IPS-20b (cell line): ENCODE measurements at regions not wholly inside any gene's neighbourhood (a gene's known extent, or its start where the extent isn't known, plus 50 kb on each side); places are given as distances from the start of the nearest gene placed in this dataset.
"Not testable (repeated sequence)": the region's sequence is repeated elsewhere in the genome, so short reads cannot be mapped to it uniquely, and the experiment has no call there.

Experiments
- H3K27ac ChIP-seq: one replicate; pipeline ENCODE4 v1.5.1; 2013; ENCODE audit warnings: low read length
- H3K27me3 ChIP-seq: 2 replicates; pipeline ENCODE4 v1.6.1; 2013; ENCODE audit warnings: mild to moderate bottlenecking, low read length, inconsistent platforms; ENCODE audit not compliant: insufficient read depth
- H3K36me3 ChIP-seq: 2 replicates; pipeline ENCODE4 v1.6.1; 2013; ENCODE audit warnings: low read depth, mild to moderate bottlenecking, inconsistent platforms, low read length, moderate library complexity; ENCODE audit not compliant: insufficient read depth
- H3K4me1 ChIP-seq: 2 replicates; pipeline ENCODE4 v1.6.1; 2013; ENCODE audit warnings: mild to moderate bottlenecking, control low read depth, inconsistent platforms, low read length, moderate library complexity; ENCODE audit not compliant: insufficient read depth
- H3K4me3 ChIP-seq: 2 replicates; pipeline ENCODE4 v1.5.1; 2013; ENCODE audit warnings: mild to moderate bottlenecking, low read length, inconsistent platforms
- H3K9ac ChIP-seq: 2 replicates; pipeline ENCODE4 v1.6.1; 2013; ENCODE audit warnings: low read depth, mild to moderate bottlenecking, inconsistent platforms, low read length, moderate library complexity
- H3K9me3 ChIP-seq: 2 replicates; pipeline ENCODE4 v1.6.1; 2013; ENCODE audit warnings: mild to moderate bottlenecking, low read depth, low read length, inconsistent platforms; ENCODE audit not compliant: insufficient read depth

DNA sequence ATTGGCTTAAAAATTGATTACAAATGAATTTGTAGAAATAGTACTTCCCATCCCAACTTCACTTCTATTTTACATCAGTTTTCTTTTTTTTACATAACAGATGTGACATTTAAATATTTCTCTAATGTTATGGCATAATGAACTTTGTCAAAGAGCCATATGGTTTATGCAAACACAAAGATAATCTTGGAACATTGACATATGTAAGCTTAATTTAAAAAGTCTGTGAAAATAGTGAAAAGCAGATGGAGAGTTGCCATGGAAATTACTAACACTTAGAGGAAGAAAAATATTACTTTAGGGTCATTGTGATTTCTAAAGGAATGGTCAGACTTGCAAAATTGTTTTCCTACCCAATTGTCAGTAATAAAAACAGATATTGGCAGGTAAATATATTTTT lies 232.4 kb downstream of the AEBP2 start:
- Histone ChIP-seq H3K4me3 (no peak overlapping the region), H3K36me3 (no peaks in the 10 kb centered on the region), H3K4me1 (no peaks in the 10 kb centered on the region), H3K9me3 (no peaks in the 10 kb centered on the region), H3K27ac (no peak overlapping the region), H3K27me3 (no peaks in the 10 kb centered on the region), H3K9ac (no peak overlapping the region)

DNA sequence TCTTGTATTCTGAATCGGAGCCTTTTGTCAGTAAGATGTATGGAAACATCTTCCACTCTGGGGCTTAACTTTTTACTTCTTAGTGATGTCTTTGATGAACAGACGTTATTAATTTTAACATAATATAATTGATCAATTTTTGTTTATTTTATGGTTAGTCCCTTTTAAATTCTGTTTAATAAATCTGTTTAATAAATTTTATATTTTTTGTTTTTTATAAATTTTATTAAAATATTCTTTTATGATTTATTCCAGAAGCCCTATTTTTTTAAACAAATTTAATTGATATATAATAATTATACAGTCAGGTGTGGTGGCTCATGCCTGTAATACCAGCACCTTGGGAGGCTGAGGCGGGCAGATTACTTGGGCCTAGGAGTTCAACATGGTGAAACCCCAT lies 235.1 kb downstream of the AEBP2 start:
- Histone ChIP-seq H3K36me3 (no peaks in the 10 kb centered on the region), H3K4me1 (no peaks in the 10 kb centered on the region)

GRCh38 chr12:19675361-19675760 lies 236.1 kb downstream of the AEBP2 start:
- H3K4me1 ChIP-seq, result no peaks in the 10 kb centered on the region
- no peaks in the 10 kb centered on the region for H3K27me3 ChIP-seq
- no peak overlapping the region for H3K4me3 ChIP-seq
- no peak overlapping the region for H3K27ac ChIP-seq
- H3K9me3 ChIP-seq, result no peaks in the 10 kb centered on the region
- no peak overlapping the region for H3K9ac ChIP-seq
- no peaks in the 10 kb centered on the region for H3K36me3 ChIP-seq

More for the DNA sequence above, 235.1 kb downstream of the AEBP2 start:
- no peaks in the 10 kb centered on the region for H3K27me3 ChIP-seq
- H3K4me3 ChIP-seq, result no peak overlapping the region
- H3K27ac ChIP-seq, result no peak overlapping the region
- no peak overlapping the region for H3K9ac ChIP-seq
- H3K9me3 ChIP-seq, result no peaks in the 10 kb centered on the region

GRCh38 chr12:19678501-19678900 lies 239.2 kb downstream of the AEBP2 start:
- not testable (repeated sequence) for H3K4me3 ChIP-seq, H3K9me3 ChIP-seq, H3K9ac ChIP-seq, H3K27me3 ChIP-seq, H3K4me1 ChIP-seq, H3K27ac ChIP-seq, H3K36me3 ChIP-seq

DNA sequence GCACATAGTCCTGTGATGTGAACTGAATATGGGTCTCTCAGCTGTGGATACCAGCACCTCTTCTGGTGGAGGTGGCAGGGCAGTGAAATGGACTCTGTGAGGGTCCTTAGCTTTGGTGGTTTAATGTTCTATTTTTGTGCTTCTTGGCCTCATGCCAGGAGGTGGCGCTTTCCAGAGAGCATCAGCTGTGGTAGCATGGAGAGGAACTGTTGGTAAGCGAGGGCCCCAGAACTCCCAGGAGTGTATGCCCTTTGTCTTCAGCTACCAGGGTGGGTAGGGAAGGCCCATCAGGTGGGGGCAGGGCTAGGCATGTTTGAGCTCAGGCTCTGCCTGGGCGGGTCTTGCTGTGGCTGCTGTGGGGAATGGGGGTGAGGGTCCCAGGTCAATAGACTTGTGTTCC lies 241.7 kb downstream of the AEBP2 start:
- Histone ChIP-seq H3K4me1 (no peaks in the 10 kb centered on the region), H3K9ac (no peak overlapping the region), H3K4me3 (no peak overlapping the region), H3K9me3 (no peaks in the 10 kb centered on the region), H3K27me3 (no peaks in the 10 kb centered on the region), H3K36me3 (no peaks in the 10 kb centered on the region), H3K27ac (no peak overlapping the region)

DNA sequence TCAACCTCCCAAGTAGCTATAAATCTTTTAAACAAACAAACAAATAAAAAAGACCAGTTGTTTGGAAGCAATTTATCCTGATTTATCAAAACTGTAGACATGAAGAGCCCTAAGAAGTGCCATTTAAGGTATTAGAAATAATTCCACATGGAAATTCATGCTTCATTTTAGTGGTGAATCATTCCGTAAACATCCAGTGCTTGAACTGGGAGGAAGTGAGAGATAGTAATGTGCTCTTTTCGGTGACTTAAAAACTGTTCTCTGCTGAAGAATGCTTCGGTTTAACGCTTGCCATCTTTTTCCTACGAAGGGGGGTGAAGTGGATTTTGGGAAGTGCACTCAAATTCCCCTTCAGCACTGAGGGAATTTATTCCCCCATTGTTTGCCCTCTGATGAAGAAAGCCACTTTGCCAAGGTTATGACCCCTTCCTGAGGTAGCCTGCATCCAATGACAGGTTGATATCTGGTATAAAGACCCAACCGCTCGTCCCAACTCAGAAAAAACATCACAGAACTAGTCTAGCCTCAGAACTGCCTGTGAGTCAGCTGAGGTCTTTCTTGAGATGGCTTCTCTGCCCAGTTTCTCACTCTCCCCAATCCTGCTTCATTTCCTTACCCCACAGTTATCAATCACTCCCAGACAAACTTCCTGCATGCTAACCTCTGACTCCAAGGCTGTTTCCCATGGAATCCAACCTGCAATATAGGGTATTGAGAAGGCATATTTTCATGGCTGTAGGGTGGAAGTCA lies 244.1 kb downstream of the AEBP2 start:
- Histone ChIP-seq H3K4me1 (no peaks in the 10 kb centered on the region), H3K36me3 (no peaks in the 10 kb centered on the region), H3K4me3 (no peak overlapping the region), H3K9me3 (no peaks in the 10 kb centered on the region), H3K27me3 (no peaks in the 10 kb centered on the region), H3K9ac (no peak overlapping the region), H3K27ac (no peak overlapping the region)

GRCh38 chr12:19687371-19687770 lies 248.1 kb downstream of the AEBP2 start:
- no peak overlapping the region for H3K4me3 ChIP-seq
- no peak overlapping the region for H3K27ac ChIP-seq
- H3K27me3 ChIP-seq, result no peaks in the 10 kb centered on the region
- H3K9ac ChIP-seq, result no peak overlapping the region
- no peaks in the 10 kb centered on the region for H3K4me1 ChIP-seq
- H3K36me3 ChIP-seq, result no peaks in the 10 kb centered on the region
- H3K9me3 ChIP-seq, result no peaks in the 10 kb centered on the region

DNA sequence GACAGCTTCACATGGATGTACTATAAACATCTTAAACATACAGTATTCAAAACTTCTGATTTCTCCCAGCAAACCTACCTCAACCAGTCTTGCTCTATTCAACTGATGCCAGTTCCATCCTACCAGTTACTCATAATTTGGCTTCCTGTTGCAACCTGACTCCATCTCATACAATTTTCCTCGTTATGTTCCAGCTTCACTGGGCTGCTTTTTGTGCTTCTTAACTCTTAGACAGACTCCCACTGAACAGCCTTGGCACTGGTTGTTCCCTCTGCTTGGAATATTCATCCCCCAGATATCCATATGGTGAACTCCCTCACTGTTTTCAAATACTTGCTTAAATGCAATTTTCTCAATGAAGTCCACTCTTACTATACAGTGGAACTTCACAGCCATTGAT lies 249.2 kb downstream of the AEBP2 start:
- no peak overlapping the region for H3K4me3 ChIP-seq
- H3K9ac ChIP-seq, result no peak overlapping the region
- H3K27me3 ChIP-seq, result no peaks in the 10 kb centered on the region
- no peak overlapping the region for H3K27ac ChIP-seq
- H3K9me3 ChIP-seq, result no peaks in the 10 kb centered on the region
- H3K4me1 ChIP-seq, result no peaks in the 10 kb centered on the region
- H3K36me3 ChIP-seq, result no peaks in the 10 kb centered on the region

GRCh38 chr12:19689226-19689625 lies 249.9 kb downstream of the AEBP2 start:
- Histone ChIP-seq H3K4me3 (no peak overlapping the region), H3K9me3 (no peaks in the 10 kb centered on the region), H3K36me3 (no peaks in the 10 kb centered on the region), H3K27me3 (no peaks in the 10 kb centered on the region), H3K27ac (no peak overlapping the region), H3K9ac (no peak overlapping the region), H3K4me1 (no peaks in the 10 kb centered on the region)

DNA sequence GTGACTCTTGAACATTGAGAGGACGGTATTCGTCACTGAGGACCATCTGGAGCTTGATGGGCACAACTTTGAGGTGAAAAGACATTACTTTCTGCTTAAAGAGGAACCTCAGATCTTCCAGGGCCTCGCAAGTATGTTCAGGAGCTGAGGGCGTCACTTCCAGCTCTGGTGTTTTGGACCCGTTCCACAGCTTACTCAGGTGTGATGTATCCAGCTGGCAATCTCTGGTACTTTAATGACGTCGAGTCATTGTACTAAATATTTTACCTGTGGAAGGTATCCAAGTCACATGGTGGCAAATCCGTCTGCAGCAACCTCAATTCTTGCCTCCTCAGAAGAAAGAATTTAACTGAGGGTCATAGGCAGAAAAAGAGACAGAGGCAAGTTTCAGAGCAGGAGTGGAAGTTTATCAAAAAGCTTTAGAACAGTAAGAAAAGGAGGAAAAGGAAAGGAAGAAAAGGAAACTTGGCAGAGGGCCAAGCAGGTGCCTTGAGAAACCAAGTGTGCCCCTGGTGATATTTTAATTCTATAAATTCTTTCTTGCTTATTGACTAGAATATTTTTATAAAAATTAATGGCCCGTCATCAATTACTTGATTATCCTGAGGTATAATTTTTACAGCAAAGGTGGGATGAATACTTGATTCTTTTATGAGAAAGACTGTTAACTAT lies 250.6 kb downstream of the AEBP2 start:
- no peaks in the 10 kb centered on the region for H3K36me3 ChIP-seq
- H3K27ac ChIP-seq, result no peak overlapping the region
- H3K27me3 ChIP-seq, result no peaks in the 10 kb centered on the region
- H3K9ac ChIP-seq, result no peak overlapping the region
- no peak overlapping the region for H3K4me3 ChIP-seq
- no peaks in the 10 kb centered on the region for H3K4me1 ChIP-seq
- no peaks in the 10 kb centered on the region for H3K9me3 ChIP-seq

DNA sequence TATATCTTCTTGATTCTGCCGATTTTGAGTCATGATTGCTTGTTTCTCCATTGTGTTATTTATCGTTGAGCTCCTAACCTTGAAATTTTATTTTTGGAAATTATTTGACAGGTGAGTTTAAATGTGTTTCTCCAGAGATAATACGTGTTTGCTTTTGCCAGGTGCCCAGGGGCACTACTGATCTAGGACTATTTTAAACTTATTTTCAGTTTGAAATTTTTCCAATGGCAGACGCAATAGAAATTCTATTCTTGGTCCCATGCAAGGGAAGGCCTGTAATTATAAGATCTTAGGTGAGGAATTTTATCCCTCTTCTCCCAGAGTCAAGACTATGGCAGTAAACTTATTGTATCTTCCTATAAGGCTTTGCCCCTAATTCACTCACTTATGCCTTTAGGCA lies 252.8 kb downstream of the AEBP2 start:
- Histone ChIP-seq H3K9ac (no peak overlapping the region), H3K9me3 (no peaks in the 10 kb centered on the region), H3K27ac (no peak overlapping the region), H3K4me1 (no peaks in the 10 kb centered on the region), H3K36me3 (no peaks in the 10 kb centered on the region), H3K27me3 (no peaks in the 10 kb centered on the region), H3K4me3 (no peak overlapping the region)

DNA sequence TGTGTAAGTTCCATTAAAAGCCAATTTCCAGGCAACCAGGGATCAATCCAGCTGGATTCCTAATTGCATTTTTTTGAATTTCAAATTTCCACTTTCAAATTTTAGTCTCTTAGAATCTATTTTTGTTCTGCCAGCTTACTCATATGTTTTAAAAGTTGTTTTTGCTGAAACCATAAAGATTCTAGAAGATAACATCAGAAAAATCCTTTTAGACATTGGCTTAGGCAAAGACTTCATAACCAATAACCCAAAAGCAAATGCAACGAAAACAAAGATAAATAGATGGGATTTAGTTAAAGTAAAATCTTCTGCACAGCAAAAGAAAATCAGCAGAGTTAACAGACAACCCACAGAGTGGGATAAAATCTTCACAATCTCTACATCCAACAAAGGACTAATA lies 253.3 kb downstream of the AEBP2 start:
- Histone ChIP-seq H3K36me3 (no peaks in the 10 kb centered on the region), H3K27me3 (no peaks in the 10 kb centered on the region), H3K27ac (no peak overlapping the region), H3K9ac (no peak overlapping the region), H3K4me1 (no peaks in the 10 kb centered on the region), H3K9me3 (no peaks in the 10 kb centered on the region), H3K4me3 (no peak overlapping the region)
